HK-2 (cell line): ENCODE measurements at regions not wholly inside any gene's neighbourhood (a gene's known extent, or its start where the extent isn't known, plus 50 kb on each side); places are given as distances from the start of the nearest gene placed in this dataset.
"Not testable (repeated sequence)": the region's sequence is repeated elsewhere in the genome, so short reads cannot be mapped to it uniquely, and the experiment has no call there.

Experiments used
- DNase-seq: peaks from one replicate; pipeline ENCODE4 v3.0.0-alpha.2; 2018; ENCODE audit not compliant: unreplicated experiment

- no peak for DNase-seq
Measured at GRCh38 chr10:31186225-31187000, 132.6 kb upstream of the ZEB1 start.

GRCh38 chr10:31187182-31187581 is 131.8 kb upstream of the ZEB1 start:
- no peak for DNase-seq

GRCh38 chr10:31187607-31188210 is 131.3 kb upstream of the ZEB1 start:
- no peak for DNase-seq

- DNase-seq: no peak
Measured at GRCh38 chr10:31188792-31189406, 130.1 kb upstream of the ZEB1 start.

- DNase-seq: no peak
Measured at GRCh38 chr10:31190488-31190887, 128.5 kb upstream of the ZEB1 start.

GRCh38 chr10:31192475-31192874 is 126.5 kb upstream of the ZEB1 start:
- no peak for DNase-seq

GRCh38 chr10:31194986-31195385 is 124.0 kb upstream of the ZEB1 start:
- DNase-seq: no peak

- DNase-seq: no peak
Measured at GRCh38 chr10:31197886-31198285, 121.1 kb upstream of the ZEB1 start.

GRCh38 chr10:31204090-31204489 is 114.9 kb upstream of the ZEB1 start:
- no peak for DNase-seq

GRCh38 chr10:31207636-31208035 is 111.4 kb upstream of the ZEB1 start:
- no peak for DNase-seq

GRCh38 chr10:31209478-31209877 is 109.5 kb upstream of the ZEB1 start:
- DNase-seq: no peak

- DNase-seq: no peak
Measured at GRCh38 chr10:31210190-31210589, 108.8 kb upstream of the ZEB1 start.

GRCh38 chr10:31213959-31214358 is 105.1 kb upstream of the ZEB1 start:
- DNase-seq: no peak

GRCh38 chr10:31215052-31215451 is 104.0 kb upstream of the ZEB1 start:
- no peak for DNase-seq

- DNase-seq: no peak
Measured at GRCh38 chr10:31219306-31219705, 99.7 kb upstream of the ZEB1 start.

- DNase-seq: not testable (repeated sequence)
Measured at GRCh38 chr10:31228780-31229179, 90.2 kb upstream of the ZEB1 start.

- no peak for DNase-seq
Measured at GRCh38 chr10:31239961-31240360, 79.1 kb upstream of the ZEB1 start.

GRCh38 chr10:31242902-31243301 is 76.1 kb upstream of the ZEB1 start:
- peak; percentile 61 for DNase-seq

- DNase-seq: not testable (repeated sequence)
Measured at GRCh38 chr10:31251118-31251517, 67.9 kb upstream of the ZEB1 start.

GRCh38 chr10:31253237-31253636 is 65.8 kb upstream of the ZEB1 start:
- DNase-seq: no peak

- DNase-seq: no peak
Measured at GRCh38 chr10:31261511-31262311, 57.3 kb upstream of the ZEB1 start.

GRCh38 chr10:31262672-31263071 is 56.3 kb upstream of the ZEB1 start:
- DNase-seq: no peak
